GM23338 (cell line): ENCODE measurements at regions not wholly inside any gene's neighbourhood (a gene's known extent, or its start where the extent isn't known, plus 50 kb on each side); places are given as distances from the start of the nearest gene placed in this dataset.

ENCODE experiments used
- ATAC-seq: fragments of 200-7000 bp; cut with Tn5 transposase; 3 replicates; pipeline ENCODE4 v1.9.1; 2020
- DNase-seq: peaks from one replicate; pipeline ENCODE4 v3.0.0-alpha.2; 2015; ENCODE audit warnings: low spot score
- H2AFZ ChIP-seq: fragments of 200-600 bp; sonication (generic); 2 replicates; pipeline ENCODE4 v1.8.0; 2016; ENCODE audit warnings: antibody characterized with exemption, mild to moderate bottlenecking, moderate library complexity
- H3F3A ChIP-seq: fragments of 200-600 bp; sonication (generic); replicated peaks from 2 replicates; pipeline ENCODE4 v1.8.0; 2017; ENCODE audit warnings: antibody characterized with exemption, mixed run types, low read depth
- H3K27ac ChIP-seq: fragments of 200-600 bp; sonication (generic); 2 replicates; pipeline ENCODE4 v1.6.1; 2016; ENCODE audit warnings: low read depth
- H3K27me3 ChIP-seq: fragments of 200-600 bp; sonication (generic); 2 replicates; pipeline ENCODE4 v1.8.0; 2016; ENCODE audit warnings: mild to moderate bottlenecking, mixed run types, moderate library complexity; ENCODE audit not compliant: insufficient read depth
- H3K36me3 ChIP-seq: fragments of 200-600 bp; sonication (generic); 2 replicates; pipeline ENCODE4 v1.8.0; 2016; ENCODE audit warnings: mild to moderate bottlenecking; ENCODE audit not compliant: insufficient read depth
- H3K4me1 ChIP-seq: fragments of 200-600 bp; sonication (generic); 2 replicates; pipeline ENCODE4 v1.8.0; 2016; ENCODE audit warnings: mild to moderate bottlenecking, moderate library complexity; ENCODE audit not compliant: insufficient read depth
- H3K4me2 ChIP-seq: fragments of 200-600 bp; sonication (generic); 2 replicates; pipeline ENCODE4 v1.7.1; 2017; ENCODE audit warnings: mixed run types
- H3K4me3 ChIP-seq: fragments of 200-600 bp; sonication (generic); 2 replicates; pipeline ENCODE4 v1.6.1; 2016; ENCODE audit warnings: mixed run types
- H3K79me2 ChIP-seq: fragments of 200-600 bp; sonication (generic); replicated peaks from 2 replicates; pipeline ENCODE4 v1.8.0; 2017; ENCODE audit warnings: mild to moderate bottlenecking; ENCODE audit not compliant: insufficient read depth
- H3K9me2 ChIP-seq: fragments of 200-600 bp; sonication (generic); 2 replicates; pipeline ENCODE4 v1.8.0; 2017; ENCODE audit not compliant: insufficient read depth
- H4K20me1 ChIP-seq: fragments of 200-600 bp; sonication (generic); replicated peaks from 2 replicates; pipeline ENCODE4 v1.8.0; 2017; ENCODE audit warnings: mild to moderate bottlenecking; ENCODE audit not compliant: insufficient read depth
- H3K27ac Mint-ChIP-seq: 2 replicates; pipeline ENCODE4 v1.8.0; 2020; ENCODE audit warnings: inconsistent platforms, mild to moderate bottlenecking, moderate library complexity, mixed read lengths
- H3K27me3 Mint-ChIP-seq: 3 replicates; pipeline ENCODE4 v1.8.0; 2022; ENCODE audit warnings: low read depth, mild to moderate bottlenecking, moderate library complexity, mixed read lengths, inconsistent platforms; ENCODE audit not compliant: insufficient read depth, poor library complexity
- H3K36me3 Mint-ChIP-seq: 3 replicates; pipeline ENCODE4 v1.8.0; 2021; ENCODE audit warnings: low read depth, mild to moderate bottlenecking, inconsistent platforms, moderate library complexity, mixed read lengths
- H3K4me1 Mint-ChIP-seq: 3 replicates; pipeline ENCODE4 v1.8.0; 2020; ENCODE audit warnings: mild to moderate bottlenecking, inconsistent platforms, mixed read lengths
- H3K4me3 Mint-ChIP-seq: 3 replicates; pipeline ENCODE4 v1.8.0; 2021; ENCODE audit warnings: moderate library complexity, mild to moderate bottlenecking, inconsistent platforms, mixed read lengths
- H3K9me3 Mint-ChIP-seq: 3 replicates; pipeline ENCODE4 v1.8.0; 2020; ENCODE audit warnings: moderate library complexity, mild to moderate bottlenecking, inconsistent platforms, mixed read lengths
- CTCF ChIP-seq, 2 experiments: fragments of 200-600 bp in 1 of 2; sonication (generic) in 1 of 2; conservative IDR thresholded peaks; 2 replicates each; pipeline versions ENCODE4 v1.5.1 to v1.6.1; 2016 to 2017; ENCODE audit warnings: antibody characterized with exemption in 2 of 2, low read depth in 2 of 2, mild to moderate bottlenecking in 2 of 2, moderate library complexity in 1 of 2
- ETS1 ChIP-seq: IDR thresholded peaks from 2 replicates; pipeline ENCODE4 v1.6.1; 2016; ENCODE audit warnings: antibody characterized with exemption
- EZH2 ChIP-seq: fragments of 200-600 bp; sonication (generic); IDR thresholded peaks from one replicate; pipeline ENCODE4 v1.8.0; 2017; ENCODE audit warnings: antibody characterized with exemption, mild to moderate bottlenecking, low read depth; ENCODE audit not compliant: unreplicated experiment
- EZH2phosphoT487 ChIP-seq: fragments of 200-600 bp; sonication (generic); IDR thresholded peaks from one replicate; pipeline ENCODE4 v1.8.1; 2018; ENCODE audit warnings: antibody characterized with exemption; ENCODE audit not compliant: unreplicated experiment
- JUNB ChIP-seq: IDR thresholded peaks from one replicate; pipeline ENCODE4 v1.6.1; 2016; ENCODE audit warnings: antibody characterized with exemption; ENCODE audit not compliant: unreplicated experiment
- NANOG ChIP-seq: IDR thresholded peaks from 2 replicates; pipeline ENCODE4 v1.6.1; 2016; ENCODE audit warnings: antibody characterized with exemption, borderline replicate concordance
- POLR2AphosphoS5 ChIP-seq: IDR thresholded peaks from 2 replicates; pipeline ENCODE4 v1.6.1; 2016; ENCODE audit warnings: antibody characterized with exemption, low read depth
- REST ChIP-seq: IDR thresholded peaks from one replicate; pipeline ENCODE4 v1.6.1; 2018; ENCODE audit warnings: antibody characterized with exemption; ENCODE audit not compliant: unreplicated experiment
- STAT1 ChIP-seq: IDR thresholded peaks from one replicate; pipeline ENCODE4 v1.6.1; 2016; ENCODE audit warnings: antibody characterized with exemption; ENCODE audit not compliant: unreplicated experiment
- ZNF114 ChIP-seq: fragments of 250-450 bp; sonication (Bioruptor Pico); IDR thresholded peaks from 2 replicates; pipeline ENCODE4 v1.5.0; 2020; ENCODE audit warnings: mild to moderate bottlenecking, moderate library complexity
- ZNF331 ChIP-seq: fragments of 250-450 bp; sonication (Bioruptor Pico); IDR thresholded peaks from 2 replicates; pipeline ENCODE4 v1.5.0; 2020; ENCODE audit warnings: low read depth, mild to moderate bottlenecking, moderate library complexity

GRCh38 chr17:77708936-77709335 is 249.6 kb upstream of the TNRC6C start:
- Mint-ChIP-seq H3K9me3 (peaks cover 49% of the 10 kb centered on the region), H3K4me1 (peaks cover 8% of the 10 kb centered on the region), H3K27me3 (peaks cover 15% of the 10 kb centered on the region), H3K4me3 (no peak overlapping the region), H3K27ac (no peak overlapping the region), H3K36me3 (peaks cover 33% of the 10 kb centered on the region)
- H3K79me2 ChIP-seq: no peaks in the 10 kb centered on the region
- DNase-seq: no peak
- H3K27ac ChIP-seq: no peak overlapping the region
- peaks cover 8% of the 10 kb centered on the region for H3K4me1 ChIP-seq
- no peak overlapping the region for H3K4me3 ChIP-seq
- H3K36me3 ChIP-seq: 0 out of 2 replicates have a peak, but pooled peaks cover 6% of the 10 kb centered on the region
- H3K27me3 ChIP-seq: no peaks in the 10 kb centered on the region
- TF ChIP-seq REST: no peak
- no peaks in the 10 kb centered on the region for H3K9me2 ChIP-seq
- H4K20me1 ChIP-seq: no peaks in the 10 kb centered on the region
- ATAC-seq: no peak
- no peaks in the 10 kb centered on the region for H3F3A ChIP-seq
- no peak overlapping the region for H3K4me2 ChIP-seq
- no peak overlapping the region for H2AFZ ChIP-seq

DNA sequence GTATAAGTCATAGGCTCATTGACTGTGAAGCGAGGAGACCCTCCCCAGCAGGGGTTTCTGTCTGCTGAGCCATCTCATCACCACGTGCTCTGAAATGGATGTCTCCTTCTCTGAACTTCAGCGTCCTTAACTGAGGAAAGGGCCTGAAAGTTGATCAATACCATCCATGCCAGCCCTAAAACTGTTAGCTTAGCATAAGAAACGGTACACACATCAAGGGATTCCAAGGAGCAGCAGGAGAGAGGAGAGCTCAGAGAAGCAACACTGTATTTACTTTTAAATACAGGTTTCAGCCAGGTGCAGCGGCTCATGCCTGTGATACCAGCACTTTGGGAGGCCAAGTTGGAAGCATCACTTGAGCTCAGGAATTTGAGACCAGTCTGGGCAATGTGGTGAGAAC is 248.9 kb upstream of the TNRC6C start:
- Histone ChIP-seq H2AFZ (no peak overlapping the region; the same call in 1 of the 2 replicates), H3K4me3 (no peak overlapping the region), H3K9me2 (no peaks in the 10 kb centered on the region), H3K36me3 (0 out of 2 replicates have a peak, but pooled peaks cover 6% of the 10 kb centered on the region), H4K20me1 (no peaks in the 10 kb centered on the region), H3K4me2 (no peak overlapping the region), H3K4me1 (peaks cover 8% of the 10 kb centered on the region), H3K27ac (no peak overlapping the region), H3K27me3 (no peaks in the 10 kb centered on the region), H3K79me2 (no peaks in the 10 kb centered on the region), H3F3A (no peaks in the 10 kb centered on the region)
- Mint-ChIP-seq H3K27me3 (peaks cover 15% of the 10 kb centered on the region), H3K36me3 (peaks cover 36% of the 10 kb centered on the region), H3K9me3 (peaks cover 48% of the 10 kb centered on the region), H3K4me3 (no peak overlapping the region), H3K4me1 (peaks cover 8% of the 10 kb centered on the region), H3K27ac (no peak overlapping the region)
- no peak for DNase-seq
- peak; percentile 71 for ATAC-seq
- TF ChIP-seq EZH2phosphoT487 (no peak), ZNF331 (CRISPR knock-in tag) (no peak), EZH2 (no peak), CTCF (conservative IDR thresholded peaks at IDR 0.05; ENCODE audit: low read depth in 2 of 2) (no peak), NANOG (no peak), ZNF114 (CRISPR knock-in tag) (no peak), JUNB (no peak), STAT1 (no peak), REST (no peak), POLR2AphosphoS5 (no peak), ETS1 (no peak)
